Endothelial cell of umbilical vein (primary cell): ENCODE measurements at regions not wholly inside any gene's neighbourhood (a gene's known extent, or its start where the extent isn't known, plus 50 kb on each side); places are given as distances from the start of the nearest gene placed in this dataset.

Source experiments
- BruUV-seq: library from RNA; stranded (reverse); fragments of 400-500 nt; replicated peaks from 2 replicates; lab custom pipeline; 2021; lab: Mats Ljungman, UMichigan
- CTCF ChIA-PET: fragments of 300-600, 350-600 bp; sonication (Branson Sonifier 250); formaldehyde crosslinking; loops from one replicate; lab custom pipeline; 2021; ENCODE audit warnings: antibody characterized with exemption, inconsistent platforms; lab: Charles Lee
- POLR2A ChIA-PET: fragments of 300-600, 350-600 bp; sonication (Branson Sonifier 250); formaldehyde crosslinking; loops from one replicate; lab custom pipeline; 2021; ENCODE audit warnings: antibody characterized with exemption, inconsistent platforms; lab: Charles Lee
- DNase-seq: peaks from one replicate; pipeline ENCODE4 v3.0.0-alpha.2; 2011; ENCODE audit warnings: low read depth, low spot score
- FAIRE-seq: peaks from 2 replicates; lab custom pipeline; 2011; peaks lifted over from hg19 to GRCh38; lab: Jason Lieb, UNC
- H2AFZ ChIP-seq: 2 replicates; pipeline ENCODE4 v1.6.0; 2012; ENCODE audit warnings: low read depth, low read length, control low read depth, inconsistent platforms
- H3K27ac ChIP-seq: 2 replicates; pipeline ENCODE4 v1.5.1; 2011; ENCODE audit warnings: low read depth, mild to moderate bottlenecking, control low read depth, low read length, moderate library complexity; ENCODE audit not compliant: insufficient read depth
- H3K27me3 ChIP-seq, 2 experiments: 2 replicates each; pipeline versions ENCODE4 v1.6.0 to v1.6.1; 2011; ENCODE audit warnings: low read length in 2 of 2, mixed read lengths in 1 of 2; ENCODE audit not compliant: control insufficient read depth in 2 of 2, insufficient read depth in 2 of 2
- H3K36me3 ChIP-seq, 2 experiments: 2 replicates in 1 of 2; 3 replicates in 1 of 2; pipeline ENCODE4 v1.5.1; 2011; ENCODE audit warnings: low read length in 2 of 2, mild to moderate bottlenecking in 1 of 2, moderate library complexity in 1 of 2; ENCODE audit not compliant: control insufficient read depth in 2 of 2, insufficient read depth in 2 of 2; ENCODE audit errors: extremely low read depth in 1 of 2
- H3K4me1 ChIP-seq: 3 replicates; pipeline ENCODE4 v1.5.1; 2011; ENCODE audit warnings: mild to moderate bottlenecking, low read length; ENCODE audit not compliant: control insufficient read depth, insufficient read depth; ENCODE audit errors: extremely low read depth
- H3K4me2 ChIP-seq: 2 replicates; pipeline ENCODE4 v1.6.1; 2011; ENCODE audit warnings: low read length, control low read depth, mixed read lengths; ENCODE audit not compliant: insufficient read depth
- H3K4me3 ChIP-seq, 3 experiments: fragments of 200-600 bp in 1 of 3; sonication (generic), shearing (Covaris generic) in 1 of 3; replicated peaks in 1 of 3; 2 replicates each; pipeline ENCODE4 v1.5.1; 2011 to 2016; ENCODE audit warnings: control low read depth in 3 of 3, low read length in 3 of 3, mild to moderate bottlenecking in 2 of 3, inconsistent platforms in 1 of 3, low read depth in 1 of 3, moderate library complexity in 1 of 3; ENCODE audit not compliant: insufficient read depth in 1 of 3
- H3K79me2 ChIP-seq: 2 replicates; pipeline ENCODE4 v1.6.0; 2012; ENCODE audit warnings: low read length, inconsistent platforms; ENCODE audit not compliant: control insufficient read depth, insufficient read depth
- H3K9ac ChIP-seq: replicated peaks from 2 replicates; pipeline ENCODE3; 2011; ENCODE audit warnings: low read length, control low read depth; ENCODE audit not compliant: insufficient read depth; ENCODE audit errors: extremely low read depth
- H3K9me1 ChIP-seq: replicated peaks from 3 replicates; pipeline ENCODE4 v1.6.0; 2011; ENCODE audit warnings: mild to moderate bottlenecking, low read length; ENCODE audit not compliant: control insufficient read depth, insufficient read depth; ENCODE audit errors: extremely low read depth
- H3K9me3 ChIP-seq: replicated peaks from 2 replicates; pipeline ENCODE4 v1.5.1; 2012; ENCODE audit warnings: low read length, inconsistent platforms; ENCODE audit not compliant: control insufficient read depth, insufficient read depth
- H4K20me1 ChIP-seq: replicated peaks from 2 replicates; pipeline ENCODE3; 2011; ENCODE audit warnings: mild to moderate bottlenecking, low read length; ENCODE audit not compliant: control insufficient read depth, insufficient read depth; ENCODE audit errors: extremely low read depth
- EZH2 ChIP-seq: IDR thresholded peaks from 2 replicates; pipeline ENCODE4 v1.6.1; 2012; ENCODE audit warnings: borderline replicate concordance, low read depth, mild to moderate bottlenecking, moderate library complexity, low read length, inconsistent platforms; ENCODE audit not compliant: severe bottlenecking
- GATA2 ChIP-seq: IDR thresholded peaks from 2 replicates; pipeline ENCODE4 v1.7.0; 2011; ENCODE audit warnings: low read depth, mild to moderate bottlenecking, moderate library complexity, mixed read lengths, low read length; ENCODE audit not compliant: insufficient read length, insufficient read depth
- JUN ChIP-seq: IDR thresholded peaks from 2 replicates; pipeline ENCODE4 v1.6.1; 2011; ENCODE audit warnings: borderline replicate concordance, low read depth; ENCODE audit not compliant: insufficient read length, insufficient read depth
- MYC ChIP-seq: IDR thresholded peaks from one replicate; pipeline ENCODE4 v1.6.1; 2011; ENCODE audit warnings: mild to moderate bottlenecking, low read depth, low read length
- POLR2A ChIP-seq: IDR thresholded peaks from 2 replicates; pipeline ENCODE4 v1.6.1; 2012; ENCODE audit warnings: low read depth, mild to moderate bottlenecking, control low read depth, low read length
- POLR2AphosphoS5 ChIP-seq: IDR thresholded peaks from 2 replicates; pipeline ENCODE4 v1.6.1; 2012; ENCODE audit warnings: low read depth, mild to moderate bottlenecking, control low read depth, low read length, moderate library complexity; ENCODE audit not compliant: insufficient read depth
- dilution Hi-C: fragments of 300-500 bp; cut with MboI; formaldehyde crosslinking; loops from one replicate; pipeline ENCODE4 v1.15.0; 2019; ENCODE audit warnings: low sequenced_read_pairs; ENCODE audit not compliant: extremely low pct_ligation_motif_present
- intact Hi-C: fragments of 100-400 bp; cut with micrococcal nuclease; formaldehyde crosslinking; loops from one replicate; pipeline ENCODE4 v1.10.0; 2022

DNA sequence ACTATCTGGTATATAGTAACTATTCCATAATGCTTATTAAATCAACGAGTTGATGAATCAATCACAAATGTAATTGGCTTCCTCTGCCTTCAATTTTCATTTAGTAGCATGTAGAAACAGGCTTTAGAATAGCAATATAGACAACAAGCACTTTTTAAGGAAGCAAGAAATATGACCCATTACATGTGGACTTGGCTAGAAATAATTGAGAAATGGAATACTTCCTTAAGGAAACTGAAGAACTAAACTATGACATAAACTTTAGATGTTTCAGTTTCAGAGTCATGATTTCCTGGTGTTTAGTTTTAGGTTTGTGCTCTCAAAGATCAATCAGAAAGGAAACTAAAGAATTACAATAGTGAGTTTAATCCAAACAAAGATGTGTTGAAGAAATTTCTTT, 443.8 kb downstream of the MBD2 start:
- H3K9me1 ChIP-seq: no peaks in the 10 kb centered on the region
- no peak overlapping the region for H3K27ac ChIP-seq
- H3K27me3 ChIP-seq: no peaks in the 10 kb centered on the region
- FAIRE-seq (no peak), DNase-seq (no peak)
- no peak overlapping the region for H3K4me2 ChIP-seq
- dilution Hi-C loops (no loop called here), intact Hi-C loops (no loop called here)
- BruUV-seq: no TSS peak
- H3K79me2 ChIP-seq: no peaks in the 10 kb centered on the region
- ChIA-PET POLR2A (no interaction called here), CTCF (no interaction called here)
- no peak overlapping the region for H2AFZ ChIP-seq
- no peaks in the 10 kb centered on the region for H3K4me1 ChIP-seq
- TF ChIP-seq POLR2A: no peak
- H4K20me1 ChIP-seq: no peaks in the 10 kb centered on the region
- H3K9ac ChIP-seq: no peak overlapping the region
- H3K36me3 ChIP-seq: no peaks in the 10 kb centered on the region
- no peak overlapping the region for H3K4me3 ChIP-seq
- H3K9me3 ChIP-seq: peaks cover 2% of the 10 kb centered on the region

DNA sequence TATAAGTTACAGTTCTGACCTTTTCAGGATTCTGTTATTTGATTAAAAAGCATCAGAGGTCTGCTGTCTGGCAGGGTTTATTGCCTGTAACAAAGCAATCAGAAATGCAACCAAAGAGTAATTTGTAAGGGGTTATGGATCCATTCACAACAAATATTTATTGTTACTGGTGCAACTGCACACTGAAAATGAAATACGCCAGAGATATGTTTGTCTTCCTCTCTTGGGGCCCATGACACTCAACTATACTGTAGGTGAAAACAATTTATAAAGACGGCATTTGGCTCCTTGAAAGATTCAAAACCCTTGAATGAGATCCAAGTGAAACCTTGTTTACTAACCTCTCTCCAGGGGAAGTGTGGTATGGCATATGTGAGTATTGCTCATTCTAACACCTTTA, 452.2 kb downstream of the MBD2 start:
- Histone ChIP-seq H3K4me1 (no peaks in the 10 kb centered on the region), H3K36me3 (no peaks in the 10 kb centered on the region), H2AFZ (no peak overlapping the region), H3K9me3 (no peaks in the 10 kb centered on the region), H3K9ac (no peak overlapping the region), H3K4me2 (no peak overlapping the region), H3K27me3 (no peaks in the 10 kb centered on the region), H4K20me1 (no peaks in the 10 kb centered on the region), H3K9me1 (no peaks in the 10 kb centered on the region), H3K4me3 (no peak overlapping the region), H3K79me2 (no peaks in the 10 kb centered on the region), H3K27ac (no peak overlapping the region)
- FAIRE-seq (no peak), DNase-seq (no peak)
- ChIA-PET CTCF (no interaction called here), POLR2A (no interaction called here)
- no peak for TF ChIP-seq POLR2AphosphoS5
- no peak for TF ChIP-seq JUN
- TF ChIP-seq MYC: no peak
- TF ChIP-seq EZH2: no peak
- TF ChIP-seq POLR2A: no peak
- no peak for TF ChIP-seq GATA2
- dilution Hi-C loops: no loop called here
- intact Hi-C loops: no loop called here
- BruUV-seq: no TSS peak
